ACHN (cell line): ENCODE measurements at regions not wholly inside any gene's neighbourhood (a gene's known extent, or its start where the extent isn't known, plus 50 kb on each side); places are given as distances from the start of the nearest gene placed in this dataset.

ENCODE experiments used
- DNase-seq: peaks from one replicate; pipeline ENCODE4 v3.0.0-alpha.2; 2015
- in situ Hi-C: cut with HindIII; loops from 2 replicates; pipeline ENCODE4 v1.10.0; 2017; ENCODE audit warnings: low sequenced_read_pairs, low pct_ligation_motif_present, low pct_unique_long_range_greater_than_20kb

GRCh38 chr1:224503161-224504118 lies 68.8 kb upstream of the WDR26 start:
- in situ Hi-C loops = no loop called here
- DNase-seq = peak; percentile 13

GRCh38 chr1:224504297-224505041 lies 69.9 kb upstream of the WDR26 start:
- DNase-seq = no peak
- in situ Hi-C loops = no loop called here

GRCh38 chr1:224505454-224506093 lies 71.0 kb upstream of the WDR26 start:
- in situ Hi-C loops = no loop called here

GRCh38 chr1:224506141-224506814 lies 71.7 kb upstream of the WDR26 start:
- in situ Hi-C loops = no loop called here
- no peak for DNase-seq

More at GRCh38 chr1:224505454-224506093, 71.0 kb upstream of the WDR26 start:
- DNase-seq = no peak

GRCh38 chr1:224507771-224508523 lies 73.3 kb upstream of the WDR26 start:
- no peak for DNase-seq
- in situ Hi-C loops = no loop called here

- DNase-seq = no peak
- in situ Hi-C loops = no loop called here
These were observed 75.3 kb upstream of the WDR26 start for GRCh38 chr1:224509907-224510306.

GRCh38 chr1:224510880-224511645 lies 76.5 kb upstream of the WDR26 start:
- DNase-seq = no peak
- in situ Hi-C loops = no loop called here

GRCh38 chr1:224512600-224513151 lies 78.1 kb upstream of the WDR26 start:
- in situ Hi-C loops = no loop called here
- DNase-seq = no peak

- DNase-seq = no peak
- in situ Hi-C loops = no loop called here
These were observed 78.8 kb upstream of the WDR26 start for GRCh38 chr1:224513383-224513782.

- DNase-seq = peak; percentile 86
- in situ Hi-C loops = no loop called here
These were observed 79.2 kb upstream of the WDR26 start for GRCh38 chr1:224513787-224514209.

- in situ Hi-C loops = no loop called here
- no peak for DNase-seq
These were observed 82.6 kb upstream of the WDR26 start for GRCh38 chr1:224517171-224517570.

GRCh38 chr1:224518528-224518927 lies 83.9 kb upstream of the WDR26 start:
- in situ Hi-C loops = no loop called here
- DNase-seq = no peak

- DNase-seq = no peak
- in situ Hi-C loops = no loop called here
These were observed 85.3 kb upstream of the WDR26 start for GRCh38 chr1:224519874-224520273.

GRCh38 chr1:224520808-224521207 lies 86.2 kb upstream of the WDR26 start:
- no peak for DNase-seq
- in situ Hi-C loops = no loop called here

GRCh38 chr1:224521904-224522734 lies 87.5 kb upstream of the WDR26 start:
- in situ Hi-C loops = no loop called here
- DNase-seq = no peak

- in situ Hi-C loops = no loop called here
- DNase-seq = no peak
These were observed 89.1 kb upstream of the WDR26 start for GRCh38 chr1:224523676-224524075.
